ENCODE measurements at regions not wholly inside any gene's neighbourhood (a gene's known extent, or its start where the extent isn't known, plus 50 kb on each side); places are given as distances from the start of the nearest gene placed in this dataset.

DNA sequence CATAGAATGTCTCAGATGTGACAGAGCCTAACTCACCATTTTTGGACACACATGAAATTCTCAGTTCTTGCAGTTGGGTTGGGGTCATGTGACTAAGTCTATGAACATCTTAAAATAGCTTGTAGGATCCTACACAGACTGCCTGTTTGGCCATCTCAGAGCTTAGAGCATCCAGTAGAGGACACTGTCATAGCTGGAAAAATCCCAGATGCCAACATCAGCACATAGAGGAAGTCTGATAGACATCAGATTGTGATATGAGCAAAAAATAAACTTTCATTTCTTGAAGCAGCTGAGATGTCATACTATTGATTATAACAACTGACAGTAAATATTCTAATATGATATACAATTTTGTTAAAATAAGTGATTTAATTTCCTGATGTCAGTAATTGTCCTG, 207.1 kb downstream of the TRAM1L1 start:
- no peak for DNase-seq (ENCODE audit: low spot score in 2 of 2)
- Histone ChIP-seq H3K36me3 (no peaks in the 10 kb centered on the region), H3K27me3 (no peaks in the 10 kb centered on the region), H3K4me3 (no peak overlapping the region), H3K27ac (no peak overlapping the region), H3K4me1 (no peaks in the 10 kb centered on the region), H3K9me3 (no peaks in the 10 kb centered on the region)
- TF ChIP-seq, protein P1, sequence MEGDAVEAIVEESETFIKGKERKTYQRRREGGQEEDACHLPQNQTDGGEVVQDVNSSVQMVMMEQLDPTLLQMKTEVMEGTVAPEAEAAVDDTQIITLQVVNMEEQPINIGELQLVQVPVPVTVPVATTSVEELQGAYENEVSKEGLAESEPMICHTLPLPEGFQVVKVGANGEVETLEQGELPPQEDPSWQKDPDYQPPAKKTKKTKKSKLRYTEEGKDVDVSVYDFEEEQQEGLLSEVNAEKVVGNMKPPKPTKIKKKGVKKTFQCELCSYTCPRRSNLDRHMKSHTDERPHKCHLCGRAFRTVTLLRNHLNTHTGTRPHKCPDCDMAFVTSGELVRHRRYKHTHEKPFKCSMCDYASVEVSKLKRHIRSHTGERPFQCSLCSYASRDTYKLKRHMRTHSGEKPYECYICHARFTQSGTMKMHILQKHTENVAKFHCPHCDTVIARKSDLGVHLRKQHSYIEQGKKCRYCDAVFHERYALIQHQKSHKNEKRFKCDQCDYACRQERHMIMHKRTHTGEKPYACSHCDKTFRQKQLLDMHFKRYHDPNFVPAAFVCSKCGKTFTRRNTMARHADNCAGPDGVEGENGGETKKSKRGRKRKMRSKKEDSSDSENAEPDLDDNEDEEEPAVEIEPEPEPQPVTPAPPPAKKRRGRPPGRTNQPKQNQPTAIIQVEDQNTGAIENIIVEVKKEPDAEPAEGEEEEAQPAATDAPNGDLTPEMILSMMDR (IDR thresholded peaks at IDR 0.05) = no peak
- TF ChIP-seq POLR2AphosphoS5 (IDR thresholded peaks at IDR 0.05) = no peak
- no peak for TF ChIP-seq EP300 (IDR thresholded peaks at IDR 0.05)
- no peak for TF ChIP-seq POLR2A (IDR thresholded peaks at IDR 0.05)

DNA sequence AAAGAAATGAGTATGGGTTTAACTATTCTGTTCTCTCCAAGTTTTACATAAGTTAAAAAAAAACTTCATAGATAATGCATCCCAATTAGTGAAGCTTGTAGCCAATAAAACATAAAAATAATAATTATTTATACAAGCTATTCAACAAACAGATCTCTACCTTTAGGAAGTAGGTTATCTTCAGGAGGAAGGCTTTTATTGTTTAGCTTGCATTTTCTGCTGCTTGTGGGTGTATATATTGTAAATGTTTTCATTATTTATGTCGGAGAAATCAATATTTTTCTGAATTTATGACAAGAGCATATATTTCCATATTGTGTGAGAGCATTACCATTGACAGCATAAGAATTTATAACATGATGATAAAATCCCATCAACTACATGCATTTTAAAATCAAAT, 208.3 kb downstream of the TRAM1L1 start:
- TF ChIP-seq POLR2AphosphoS5 (IDR thresholded peaks at IDR 0.05) = no peak
- TF ChIP-seq, protein P1 (IDR thresholded peaks at IDR 0.05) = no peak
- no peak for TF ChIP-seq POLR2A (IDR thresholded peaks at IDR 0.05)
- no peak for TF ChIP-seq EP300 (IDR thresholded peaks at IDR 0.05)
- Histone ChIP-seq H3K36me3 (no peaks in the 10 kb centered on the region), H3K9me3 (no peaks in the 10 kb centered on the region), H3K27ac (no peak overlapping the region), H3K4me3 (no peak overlapping the region), H3K27me3 (no peaks in the 10 kb centered on the region), H3K4me1 (no peaks in the 10 kb centered on the region)
- 81% methylated on average over 1 of the region's 1 CpG for WGBS
- no peak for DNase-seq (ENCODE audit: low spot score in 2 of 2)

DNA sequence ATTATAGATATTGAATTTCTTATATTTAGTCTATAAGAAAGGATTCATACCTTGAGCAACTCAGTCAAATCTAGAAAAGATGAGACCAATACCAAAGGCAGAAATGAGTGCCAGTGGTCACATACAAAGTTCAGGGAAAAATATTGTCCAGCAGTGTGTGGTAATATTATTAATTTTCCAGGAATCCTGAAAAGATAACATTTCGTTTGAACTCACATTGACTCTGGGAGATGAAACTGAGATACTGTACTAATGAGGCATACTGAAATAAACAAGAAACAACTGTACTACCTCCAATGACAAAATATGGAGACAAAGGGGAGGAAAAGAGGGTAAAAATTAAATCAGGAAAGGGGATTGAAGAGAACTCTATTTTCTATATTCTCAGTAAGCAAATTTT, 212.4 kb downstream of the TRAM1L1 start:
- no peaks in the 10 kb centered on the region for H3K27me3 ChIP-seq
- DNase-seq (ENCODE audit: low spot score in 2 of 2) = no peak
- H3K27ac ChIP-seq = no peak overlapping the region
- no peak overlapping the region for H3K4me3 ChIP-seq
- no peak for TF ChIP-seq EP300 (IDR thresholded peaks at IDR 0.05)
- TF ChIP-seq POLR2A (IDR thresholded peaks at IDR 0.05) = no peak
- TF ChIP-seq, protein P1 (IDR thresholded peaks at IDR 0.05) = no peak
- no peak for TF ChIP-seq POLR2AphosphoS5 (IDR thresholded peaks at IDR 0.05)
- no peaks in the 10 kb centered on the region for H3K36me3 ChIP-seq
- WGBS = 52% methylated on average over 1 of the region's 1 CpG
- H3K9me3 ChIP-seq = no peaks in the 10 kb centered on the region
- H3K4me1 ChIP-seq = no peaks in the 10 kb centered on the region

DNA sequence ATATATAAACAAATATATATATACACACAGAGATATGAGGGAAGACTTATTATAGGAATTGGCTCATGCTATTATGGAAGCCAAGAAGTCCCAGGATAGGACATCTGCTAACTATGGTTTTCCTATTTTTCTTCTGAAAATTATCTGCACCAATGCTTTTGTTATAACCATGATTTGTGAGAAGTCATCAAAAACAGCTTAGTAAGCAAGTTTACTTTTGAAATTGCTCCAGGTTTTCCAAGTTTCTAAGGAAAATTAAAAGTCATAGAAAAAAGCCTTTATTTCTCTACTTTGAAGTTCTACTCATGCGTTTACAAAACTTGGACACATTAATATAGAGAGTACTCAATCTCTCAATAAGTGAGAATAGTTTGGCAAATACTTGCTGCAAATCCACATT, 213.1 kb downstream of the TRAM1L1 start:
- Histone ChIP-seq H3K27me3 (no peaks in the 10 kb centered on the region), H3K27ac (no peak overlapping the region), H3K4me1 (no peaks in the 10 kb centered on the region), H3K9me3 (no peaks in the 10 kb centered on the region), H3K36me3 (no peaks in the 10 kb centered on the region), H3K4me3 (no peak overlapping the region)
- 36% methylated on average over 1 of the region's 1 CpG for WGBS
- DNase-seq (ENCODE audit: low spot score in 2 of 2) = no peak
- TF ChIP-seq, protein P1 (IDR thresholded peaks at IDR 0.05) = no peak
- TF ChIP-seq POLR2A (IDR thresholded peaks at IDR 0.05) (no peak), POLR2AphosphoS5 (IDR thresholded peaks at IDR 0.05) (no peak), EP300 (IDR thresholded peaks at IDR 0.05) (no peak)

DNA sequence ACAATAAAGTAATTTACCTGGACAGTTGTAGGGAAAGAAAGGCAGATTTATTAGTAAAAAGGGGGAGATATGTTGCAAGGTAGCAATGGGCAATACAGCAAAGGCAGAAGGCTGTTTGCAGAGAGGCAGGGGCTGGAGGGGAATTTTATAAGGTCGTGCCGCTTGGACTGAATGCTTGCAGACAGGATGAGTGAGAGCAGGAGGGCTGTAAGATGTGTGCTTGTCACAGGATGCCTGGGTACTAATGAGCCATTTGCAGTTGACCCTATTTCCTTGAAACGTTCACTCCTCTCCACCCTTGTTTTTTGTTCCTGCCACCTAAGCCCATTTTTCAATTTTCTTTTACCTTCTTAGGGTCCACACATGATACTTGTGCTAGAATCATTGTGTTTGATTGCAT, 214.7 kb downstream of the TRAM1L1 start:
- WGBS = 34% methylated on average over 3 of the region's 3 CpGs
- TF ChIP-seq EP300 (IDR thresholded peaks at IDR 0.05) (no peak), POLR2A (IDR thresholded peaks at IDR 0.05) (no peak), POLR2AphosphoS5 (IDR thresholded peaks at IDR 0.05) (no peak)
- TF ChIP-seq, protein P1 (IDR thresholded peaks at IDR 0.05) = no peak
- no peak overlapping the region for H3K4me3 ChIP-seq

More for the DNA sequence above, 214.7 kb downstream of the TRAM1L1 start:
- no peak for DNase-seq (ENCODE audit: low spot score in 2 of 2)
- Histone ChIP-seq H3K9me3 (no peaks in the 10 kb centered on the region), H3K4me1 (no peaks in the 10 kb centered on the region), H3K27me3 (no peaks in the 10 kb centered on the region), H3K27ac (no peak overlapping the region), H3K36me3 (no peaks in the 10 kb centered on the region)

Measured in suprapubic skin (tissue), 4 donors.